Adipocyte (in vitro differentiated cells): ENCODE measurements at regions not wholly inside any gene's neighbourhood (a gene's known extent, or its start where the extent isn't known, plus 50 kb on each side); places are given as distances from the start of the nearest gene placed in this dataset.
A peak's percentile ranks its signal among the peaks of the same experiment; 100 is the strongest.
"Not testable (repeated sequence)": the region's sequence is repeated elsewhere in the genome, so short reads cannot be mapped to it uniquely, and the experiment has no call there.

Experiments used
- DNase-seq: peaks from one replicate; pipeline ENCODE4 v3.0.0-alpha.2; 2015; ENCODE audit warnings: low read depth
- H3K27me3 ChIP-seq: replicated peaks from 2 replicates; pipeline ENCODE4 v1.7.0; 2013; ENCODE audit warnings: mild to moderate bottlenecking, low read length, moderate library complexity; ENCODE audit not compliant: control insufficient read depth, insufficient read depth
- H3K36me3 ChIP-seq: 2 replicates; pipeline ENCODE4 v1.7.0; 2013; ENCODE audit warnings: low read length, mild to moderate bottlenecking, moderate library complexity; ENCODE audit not compliant: control insufficient read depth, insufficient read depth, severe bottlenecking
- H3K4me1 ChIP-seq: 2 replicates; pipeline ENCODE4 v1.7.0; 2013; ENCODE audit warnings: mild to moderate bottlenecking, low read length, moderate library complexity; ENCODE audit not compliant: control insufficient read depth, insufficient read depth
- H3K4me3 ChIP-seq: 2 replicates; pipeline ENCODE4 v1.7.0; 2013; ENCODE audit warnings: mild to moderate bottlenecking, low read length, moderate library complexity
- H3K9ac ChIP-seq: 2 replicates; pipeline ENCODE4 v1.7.0; 2013; ENCODE audit warnings: mild to moderate bottlenecking, low read length, moderate library complexity
- H3K9me3 ChIP-seq: 2 replicates; pipeline ENCODE4 v1.7.0; 2013; ENCODE audit warnings: mild to moderate bottlenecking, low read length, moderate library complexity; ENCODE audit not compliant: control insufficient read depth

- Histone ChIP-seq H3K27me3 (no peaks in the 10 kb centered on the region), H3K4me3 (no peak overlapping the region), H3K9me3 (no peaks in the 10 kb centered on the region), H3K9ac (no peak overlapping the region), H3K4me1 (peaks cover 52% of the 10 kb centered on the region), H3K36me3 (no peaks in the 10 kb centered on the region)
- DNase-seq = no peak
These were observed 64.7 kb upstream of the ZNF217 start for GRCh38 chr20:53658322-53658721.

- DNase-seq = no peak
- Histone ChIP-seq H3K36me3 (no peaks in the 10 kb centered on the region), H3K4me3 (no peak overlapping the region), H3K9me3 (no peaks in the 10 kb centered on the region), H3K27me3 (no peaks in the 10 kb centered on the region), H3K9ac (peak overlapping the region; percentile 74), H3K4me1 (peaks cover 58% of the 10 kb centered on the region)
These were observed 64.1 kb upstream of the ZNF217 start for GRCh38 chr20:53657732-53658131.

DNA sequence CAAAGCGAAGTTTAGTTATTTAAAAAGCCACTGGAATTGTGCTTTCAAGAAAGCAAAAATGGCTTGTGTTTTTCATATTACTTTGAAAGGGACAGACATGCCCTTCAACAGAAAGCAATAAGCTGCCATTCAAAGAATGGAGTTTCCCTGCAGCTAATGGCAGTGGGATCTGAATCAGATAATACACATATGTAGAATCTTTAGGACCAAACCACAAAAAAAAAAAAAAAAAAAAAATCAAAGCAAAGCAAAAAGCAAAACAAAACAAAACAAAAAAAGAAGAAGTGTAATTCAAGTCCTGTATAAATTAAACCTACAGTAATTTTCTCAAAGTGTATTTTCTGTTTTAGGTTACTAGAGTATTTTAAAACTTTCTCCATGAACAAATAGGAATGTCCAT lies 63.6 kb upstream of the ZNF217 start:
- H3K9me3 ChIP-seq = no peaks in the 10 kb centered on the region
- H3K4me1 ChIP-seq = peaks cover 63% of the 10 kb centered on the region
- peak overlapping the region; percentile 74 for H3K9ac ChIP-seq
- no peak for DNase-seq
- no peaks in the 10 kb centered on the region for H3K36me3 ChIP-seq
- no peaks in the 10 kb centered on the region for H3K27me3 ChIP-seq
- H3K4me3 ChIP-seq = peak overlapping the region; percentile 55

DNA sequence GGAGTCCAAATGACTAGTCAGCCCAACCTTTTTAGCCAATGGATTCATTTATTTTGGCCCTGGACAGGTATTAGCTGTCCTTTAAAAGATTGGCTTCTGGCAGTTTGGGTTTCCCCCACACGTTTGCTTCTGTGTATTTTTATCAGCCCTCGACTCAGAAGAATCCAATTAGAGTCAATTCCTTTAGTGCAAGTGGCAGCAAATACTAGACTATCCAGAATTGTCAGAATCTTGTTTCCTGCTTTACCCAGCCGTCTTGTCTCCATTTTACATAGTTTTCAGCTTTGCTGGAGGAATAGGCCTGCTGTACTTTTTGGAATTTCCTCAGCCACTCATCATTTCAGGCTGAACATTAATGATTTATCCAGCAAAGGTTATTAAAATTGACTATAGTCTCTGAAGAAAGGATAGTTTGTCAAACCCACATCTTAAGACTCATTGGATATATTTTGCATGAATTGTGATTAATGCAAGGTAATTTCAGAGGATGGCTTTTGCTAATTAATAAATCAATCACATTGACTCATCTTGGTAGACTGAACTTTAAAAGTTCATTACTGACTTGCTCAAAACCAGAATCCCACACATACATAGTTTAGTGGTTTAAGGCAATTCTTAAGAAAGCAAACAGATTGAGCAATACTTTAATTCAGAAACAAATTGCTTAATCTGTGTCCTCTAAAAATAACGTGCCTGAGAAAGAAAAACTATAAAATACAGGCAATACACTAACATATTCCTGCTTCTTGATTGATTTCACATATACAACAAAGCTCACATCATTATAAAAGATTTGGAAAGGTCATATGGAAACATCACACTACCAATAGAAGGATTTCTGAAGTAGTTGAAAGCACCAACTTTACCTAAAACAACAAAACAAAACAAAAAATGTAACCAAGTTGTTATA lies 62.9 kb upstream of the ZNF217 start:
- peaks cover 66% of the 10 kb centered on the region for H3K4me1 ChIP-seq
- no peaks in the 10 kb centered on the region for H3K27me3 ChIP-seq
- peak overlapping the region; percentile 74 for H3K9ac ChIP-seq
- peak overlapping the region; percentile 55 for H3K4me3 ChIP-seq
- H3K36me3 ChIP-seq = no peaks in the 10 kb centered on the region
- DNase-seq = peak; percentile 90
- H3K9me3 ChIP-seq = no peaks in the 10 kb centered on the region

GRCh38 chr20:53655625-53656292 lies 62.1 kb upstream of the ZNF217 start:
- H3K9me3 ChIP-seq = no peaks in the 10 kb centered on the region
- peak overlapping the region; percentile 74 for H3K9ac ChIP-seq
- peaks cover 59% of the 10 kb centered on the region for H3K4me1 ChIP-seq
- no peaks in the 10 kb centered on the region for H3K27me3 ChIP-seq
- peak; percentile 51 for DNase-seq
- H3K36me3 ChIP-seq = no peaks in the 10 kb centered on the region
- peak overlapping the region; percentile 41 for H3K4me3 ChIP-seq

GRCh38 chr20:53654932-53655624 lies 61.4 kb upstream of the ZNF217 start:
- Histone ChIP-seq H3K9ac (peak overlapping the region; percentile 56), H3K36me3 (no peaks in the 10 kb centered on the region), H3K4me3 (peak overlapping the region; percentile 41), H3K27me3 (no peaks in the 10 kb centered on the region), H3K4me1 (peaks cover 53% of the 10 kb centered on the region), H3K9me3 (no peaks in the 10 kb centered on the region)
- no peak for DNase-seq

GRCh38 chr20:53654521-53654920 lies 60.9 kb upstream of the ZNF217 start:
- H3K36me3 ChIP-seq, H3K9me3 ChIP-seq, DNase-seq, H3K4me3 ChIP-seq, H3K9ac ChIP-seq, H3K27me3 ChIP-seq: not testable (repeated sequence)
- H3K4me1 ChIP-seq = peaks cover 49% of the 10 kb centered on the region

DNA sequence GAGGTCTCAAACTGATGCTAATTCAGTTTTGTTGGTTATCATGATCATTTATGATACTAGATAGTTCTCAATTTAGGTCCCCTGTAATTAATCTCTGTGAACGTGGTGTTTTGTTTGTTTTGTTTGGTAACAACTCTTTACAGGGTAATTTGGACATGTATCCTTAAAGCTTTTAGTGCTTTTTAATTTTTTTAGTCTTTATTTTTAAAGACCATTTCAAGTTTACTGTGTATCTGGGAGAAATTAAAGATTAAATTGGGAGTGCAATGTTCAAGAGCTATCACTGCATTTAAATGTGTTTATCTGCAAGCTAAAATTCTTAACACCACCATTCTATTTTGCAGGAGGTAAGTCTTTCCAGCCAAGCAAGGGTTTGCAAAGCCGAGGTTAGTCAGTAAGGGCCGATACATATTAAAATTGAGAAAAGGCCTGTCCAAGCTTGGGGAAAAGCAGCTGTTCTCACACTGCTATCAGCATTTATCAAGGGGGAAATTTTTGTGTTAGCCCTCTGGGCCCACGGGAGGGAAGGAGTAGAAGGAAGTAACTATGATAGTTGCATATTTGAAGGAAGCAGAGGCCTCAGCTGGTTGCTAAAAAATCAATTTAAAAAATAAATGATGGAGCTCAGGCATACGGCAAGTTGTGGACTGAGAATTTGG lies 59.3 kb upstream of the ZNF217 start:
- Histone ChIP-seq H3K4me3 (peak overlapping the region; percentile 8), H3K27me3 (no peaks in the 10 kb centered on the region), H3K9ac (peak overlapping the region; percentile 33), H3K9me3 (no peaks in the 10 kb centered on the region), H3K4me1 (peaks cover 49% of the 10 kb centered on the region), H3K36me3 (no peaks in the 10 kb centered on the region)
- no peak for DNase-seq

DNA sequence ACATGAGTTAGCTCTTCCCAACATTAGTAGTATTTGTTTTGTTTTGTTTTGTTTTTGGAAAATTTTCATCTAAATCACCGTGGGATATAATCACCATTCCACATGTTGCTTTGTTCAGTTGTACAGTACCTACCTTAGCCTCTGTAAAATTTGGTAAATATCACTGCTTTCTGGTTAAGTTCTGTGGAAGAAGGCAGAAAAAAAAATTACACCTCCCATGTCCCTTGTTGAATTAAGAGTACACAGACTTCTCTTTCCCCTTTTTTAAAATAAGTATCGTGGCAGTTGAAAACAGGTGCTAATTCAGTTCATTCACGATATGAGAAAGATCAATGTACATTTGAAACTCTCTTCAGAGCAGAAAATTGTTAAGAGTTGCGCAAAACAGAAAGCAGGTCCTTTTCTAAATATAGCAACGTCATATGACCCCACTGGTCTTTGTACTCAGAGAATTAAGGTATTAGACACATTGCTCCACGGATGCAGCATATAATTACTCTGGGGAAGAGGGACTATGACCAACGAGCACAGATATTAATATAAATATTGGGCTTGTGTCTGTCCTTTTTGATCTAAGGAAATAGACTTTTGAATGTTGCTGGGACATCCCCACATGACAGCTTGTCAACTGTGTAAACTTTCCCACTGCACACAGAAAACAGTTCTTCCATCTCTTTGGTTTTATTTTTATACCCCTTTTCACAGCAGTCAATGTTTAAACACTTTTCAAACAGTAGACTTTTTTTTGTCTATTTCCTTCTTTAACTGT lies 58.6 kb upstream of the ZNF217 start:
- DNase-seq = peak; percentile 41
- peak overlapping the region; percentile 33 for H3K9ac ChIP-seq

DNA sequence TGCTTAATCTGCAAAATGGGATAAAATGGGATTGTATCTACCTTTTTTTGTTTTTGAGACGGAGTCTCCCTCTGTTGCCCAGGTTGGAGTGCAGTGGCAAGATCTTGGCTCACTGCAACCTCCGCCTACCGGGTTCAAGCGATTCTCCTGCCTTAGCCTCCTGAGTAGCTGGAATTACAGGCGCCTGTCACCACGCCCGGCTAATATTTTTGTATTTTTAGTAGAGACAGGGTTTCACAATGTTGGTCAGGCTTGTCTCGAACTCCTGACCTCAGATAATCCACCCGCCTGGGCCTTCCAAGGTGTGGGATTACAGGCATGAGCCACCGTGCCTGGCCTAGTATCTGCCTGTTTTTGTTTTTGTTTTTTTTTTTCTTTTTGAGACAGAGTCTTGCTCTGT lies 55.9 kb upstream of the ZNF217 start:
- H3K27me3 ChIP-seq, DNase-seq, H3K9me3 ChIP-seq, H3K36me3 ChIP-seq, H3K4me3 ChIP-seq, H3K9ac ChIP-seq: not testable (repeated sequence)
- peaks cover 19% of the 10 kb centered on the region for H3K4me1 ChIP-seq

More for the DNA sequence above, 58.6 kb upstream of the ZNF217 start:
- no peaks in the 10 kb centered on the region for H3K9me3 ChIP-seq
- H3K4me3 ChIP-seq = peak overlapping the region; percentile 8
- no peaks in the 10 kb centered on the region for H3K27me3 ChIP-seq
- H3K4me1 ChIP-seq = peaks cover 46% of the 10 kb centered on the region
- H3K36me3 ChIP-seq = no peaks in the 10 kb centered on the region
